GM21423 (cell line): ENCODE measurements at regions not wholly inside any gene's neighbourhood (a gene's known extent, or its start where the extent isn't known, plus 50 kb on each side); places are given as distances from the start of the nearest gene placed in this dataset.

Experiments used
- ATAC-seq: cut with Tn5 transposase; IDR thresholded peaks from one replicate; pipeline ENCODE4 v1.9.1; 2021; ENCODE audit warnings: mild to moderate bottlenecking, moderate library complexity; ENCODE audit not compliant: unreplicated experiment

- no peak for ATAC-seq
These were observed 62.5 kb upstream of the CD44 start for GRCh38 chr11:35076201-35077100.

GRCh38 chr11:35077709-35078469 lies 61.1 kb upstream of the CD44 start:
- peak; percentile 61 for ATAC-seq

DNA sequence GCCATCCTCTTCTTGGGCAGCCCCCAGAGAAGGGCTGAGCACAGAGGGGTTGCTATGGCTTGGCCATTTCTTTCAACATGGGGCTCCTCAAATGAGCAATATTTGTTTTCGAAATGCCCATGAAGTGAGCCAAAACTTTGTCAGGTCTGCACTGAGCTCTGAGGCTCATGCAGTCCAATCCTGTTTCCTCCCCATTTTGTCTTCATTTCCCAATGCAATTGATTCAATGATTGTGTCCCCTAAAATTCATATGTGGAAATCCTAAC lies 60.6 kb upstream of the CD44 start:
- ATAC-seq, result no peak

DNA sequence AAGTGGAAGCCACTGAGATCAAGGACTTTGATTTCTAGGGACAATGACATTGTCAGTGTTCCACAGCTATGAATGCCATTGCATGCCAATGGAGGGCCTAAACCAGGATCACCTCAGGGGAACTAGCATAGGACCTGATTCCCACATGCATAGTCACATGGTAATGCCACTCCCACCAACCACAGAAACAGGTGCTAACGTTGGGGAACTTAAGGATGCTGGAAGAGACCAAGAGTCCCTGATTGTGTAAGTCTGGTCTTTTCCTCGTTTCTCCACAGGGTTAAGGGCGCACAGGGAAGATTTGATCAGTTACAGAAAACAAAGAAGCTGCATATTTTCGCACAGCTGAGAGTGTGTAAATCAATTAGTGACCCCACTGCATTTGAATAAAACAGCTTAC lies 59.4 kb upstream of the CD44 start:
- ATAC-seq, result no peak

- ATAC-seq, result peak; percentile 61
These were observed 56.4 kb upstream of the CD44 start for GRCh38 chr11:35082321-35083180.

GRCh38 chr11:35083181-35083430 lies 55.9 kb upstream of the CD44 start:
- ATAC-seq, result no peak

GRCh38 chr11:35083431-35084238 lies 55.3 kb upstream of the CD44 start:
- peak; percentile 74 for ATAC-seq

GRCh38 chr11:35084817-35085440 lies 54.0 kb upstream of the CD44 start:
- no peak for ATAC-seq

DNA sequence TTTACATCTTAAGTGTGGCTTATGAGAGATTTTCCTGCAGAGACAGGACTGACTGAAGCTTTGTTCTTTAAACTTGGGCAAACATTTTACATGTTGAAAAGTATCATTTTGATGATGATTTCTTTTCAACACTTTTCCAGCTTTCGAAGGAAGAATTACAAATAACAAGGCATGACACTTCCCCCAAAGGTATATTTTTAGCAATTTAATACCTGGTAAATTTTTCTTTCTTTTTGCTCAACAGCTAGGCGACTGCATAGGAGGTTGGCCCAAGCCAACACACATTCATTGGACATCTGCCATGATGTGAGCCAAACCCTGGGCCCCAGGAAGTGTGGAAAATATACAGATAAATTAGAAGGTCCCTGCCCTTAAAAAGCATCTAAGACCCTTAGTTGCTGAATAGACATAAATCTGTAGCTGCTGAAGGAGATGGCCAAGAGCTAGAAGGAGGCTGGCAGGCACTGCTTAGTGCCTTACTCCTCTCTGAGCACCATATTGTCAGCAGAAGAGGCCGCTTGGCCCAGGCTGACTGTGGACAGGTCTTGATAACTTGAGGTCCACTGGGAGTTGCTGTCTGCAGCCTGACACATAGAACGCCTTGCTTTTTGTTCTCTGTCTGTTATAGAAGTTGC lies 53.3 kb upstream of the CD44 start:
- no peak for ATAC-seq

DNA sequence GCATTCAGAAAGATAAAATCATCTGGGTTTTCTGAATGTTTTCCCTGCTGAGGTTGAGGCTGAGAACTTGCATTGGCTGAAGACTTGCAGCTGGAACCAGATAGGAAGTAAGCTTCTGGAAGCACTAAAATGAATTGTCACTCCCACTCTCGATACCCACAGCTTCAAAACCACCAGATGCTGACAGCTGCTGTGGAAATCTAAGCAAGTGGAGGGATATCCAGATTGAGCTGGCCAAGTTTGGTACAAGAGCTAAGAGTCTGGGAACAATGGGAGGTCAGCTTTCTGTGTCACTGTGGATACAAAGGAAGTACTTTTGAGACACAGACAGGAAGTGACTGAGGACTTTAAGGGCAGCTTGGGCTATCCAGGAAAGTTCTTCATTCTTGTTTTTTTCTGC lies 51.3 kb upstream of the CD44 start:
- no peak for ATAC-seq

DNA sequence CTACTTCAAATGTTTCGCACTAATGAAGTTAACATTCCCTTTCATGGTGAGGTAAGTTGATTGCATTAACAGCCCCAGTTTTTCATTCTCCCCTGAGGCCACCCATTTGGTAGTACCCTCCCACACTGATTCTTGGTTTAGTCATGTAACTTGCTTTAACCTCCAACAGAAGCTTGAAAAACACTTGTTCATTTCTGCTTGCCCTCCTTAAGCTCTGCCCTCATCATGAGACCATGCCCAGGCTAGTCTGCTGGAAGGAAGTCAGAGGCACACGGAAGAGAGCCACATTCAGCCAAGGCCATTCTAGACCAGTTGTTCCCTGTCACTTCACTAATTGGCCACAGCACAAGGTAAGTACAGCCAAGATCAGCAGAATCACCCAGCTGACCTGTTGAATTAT lies 50.7 kb upstream of the CD44 start:
- no peak for ATAC-seq

GRCh38 chr11:35088676-35089075 lies 50.3 kb upstream of the CD44 start:
- ATAC-seq, result no peak
